Panc1 (cell line): ENCODE measurements at regions not wholly inside any gene's neighbourhood (a gene's known extent, or its start where the extent isn't known, plus 50 kb on each side); places are given as distances from the start of the nearest gene placed in this dataset.

Experiments
- CTCF ChIP-seq: fragments of 450-650 bp; IDR thresholded peaks from 2 replicates; pipeline ENCODE4 v1.5.1; 2017; ENCODE audit warnings: mild to moderate bottlenecking
- POLR2AphosphoS5 ChIP-seq: IDR thresholded peaks from 2 replicates; pipeline ENCODE4 v1.6.1; 2012; ENCODE audit warnings: mild to moderate bottlenecking, low read depth, low read length, moderate library complexity
- REST ChIP-seq, 2 experiments: IDR thresholded peaks; 2 replicates each; pipeline ENCODE4 v1.6.1; 2011 to 2012; ENCODE audit warnings: low read depth in 2 of 2, control low read depth in 1 of 2, low read length in 1 of 2, mild to moderate bottlenecking in 1 of 2, moderate library complexity in 1 of 2; ENCODE audit not compliant: insufficient read depth in 1 of 2
- SIN3A ChIP-seq: IDR thresholded peaks from 2 replicates; pipeline ENCODE4 v1.6.1; 2012; ENCODE audit warnings: low read depth, mild to moderate bottlenecking, low read length, moderate library complexity, borderline replicate concordance; ENCODE audit not compliant: insufficient read depth

- TF ChIP-seq CTCF (no peak), POLR2AphosphoS5 (no peak), SIN3A (no peak), REST (IDR thresholded peaks at IDR 0.05; ENCODE audit: insufficient read depth in 1 of 2, low read depth in 2 of 2, low read length in 1 of 2) (no peak)
Measured at GRCh38 chr5:2369178-2369577, 382.3 kb downstream of the IRX2 start.
